ENCODE measurements at regions not wholly inside any gene's neighbourhood (a gene's known extent, or its start where the extent isn't known, plus 50 kb on each side); places are given as distances from the start of the nearest gene placed in this dataset.

GRCh38 chr4:138869631-138870030, 145.9 kb upstream of the NOCT start:
- no peak for TF ChIP-seq CTCF (IDR thresholded peaks at IDR 0.05; ENCODE audit: control extremely low read depth, extremely low read depth)
- H3K27ac ChIP-seq (ENCODE audit: low read depth in 1 of 2, low read length in 1 of 2): no peak overlapping the region
- ATAC-seq (ENCODE audit: insufficient read depth, low FRiP score): no peak
- no peaks in the 10 kb centered on the region for H3K27me3 ChIP-seq (ENCODE audit: control insufficient read depth in 3 of 3, insufficient read depth in 3 of 3, low read length in 2 of 3)
- no peak for DNase-seq
- no peaks in the 10 kb centered on the region for H3K9me3 ChIP-seq (ENCODE audit: control insufficient read depth in 4 of 4, insufficient read depth in 3 of 4, low read length in 3 of 4)
- peaks cover 0 to 12% (median 4%) of the 10 kb centered on the region in 5 donors for H3K4me1 ChIP-seq (ENCODE audit: control insufficient read depth in 5 of 5, insufficient read depth in 5 of 5, low read length in 5 of 5)
- no peak overlapping the region for H3K4me3 ChIP-seq
- H3K9ac ChIP-seq (ENCODE audit: insufficient read depth in 1 of 2, low read length in 2 of 2): no peak overlapping the region
- no peaks in the 10 kb centered on the region for H3K36me3 ChIP-seq (ENCODE audit: control insufficient read depth in 4 of 4, insufficient read depth in 4 of 4, low read length in 4 of 4)

- DNase-seq: peak in 1 of 3 donors; percentile 22
- peaks cover 0 to 12% (median 4%) of the 10 kb centered on the region in 5 donors for H3K4me1 ChIP-seq (ENCODE audit: control insufficient read depth in 5 of 5, insufficient read depth in 5 of 5, low read length in 5 of 5)
- H3K4me3 ChIP-seq: no peak overlapping the region
- TF ChIP-seq CTCF (IDR thresholded peaks at IDR 0.05; ENCODE audit: control extremely low read depth, extremely low read depth): no peak
- no peaks in the 10 kb centered on the region for H3K36me3 ChIP-seq (ENCODE audit: control insufficient read depth in 4 of 4, insufficient read depth in 4 of 4, low read length in 4 of 4)
- no peaks in the 10 kb centered on the region for H3K27me3 ChIP-seq (ENCODE audit: control insufficient read depth in 3 of 3, insufficient read depth in 3 of 3, low read length in 2 of 3)
- H3K27ac ChIP-seq (ENCODE audit: low read depth in 1 of 2, low read length in 1 of 2): no peak overlapping the region
- H3K9ac ChIP-seq (ENCODE audit: insufficient read depth in 1 of 2, low read length in 2 of 2): no peak overlapping the region
- WGBS, 2 donors: 53 to 71% methylated on average over 1 of the region's 1 CpG
- ATAC-seq (ENCODE audit: insufficient read depth, low FRiP score): no peak
- H3K9me3 ChIP-seq (ENCODE audit: control insufficient read depth in 4 of 4, insufficient read depth in 3 of 4, low read length in 3 of 4): no peaks in the 10 kb centered on the region
Observed at GRCh38 chr4:138869165-138869564, 146.4 kb upstream of the NOCT start.

GRCh38 chr4:138868562-138868961, 147.0 kb upstream of the NOCT start:
- 37 to 47% methylated on average over 3 of the region's 3 CpGs for WGBS, 2 donors
- peaks cover 0 to 12% (median 4%) of the 10 kb centered on the region in 5 donors for H3K4me1 ChIP-seq (ENCODE audit: control insufficient read depth in 5 of 5, insufficient read depth in 5 of 5, low read length in 5 of 5)
- TF ChIP-seq CTCF (IDR thresholded peaks at IDR 0.05; ENCODE audit: control extremely low read depth, extremely low read depth): no peak
- H3K27me3 ChIP-seq (ENCODE audit: control insufficient read depth in 3 of 3, insufficient read depth in 3 of 3, low read length in 2 of 3): no peaks in the 10 kb centered on the region
- no peak for ATAC-seq (ENCODE audit: insufficient read depth, low FRiP score)
- no peak for DNase-seq
- H3K36me3 ChIP-seq (ENCODE audit: control insufficient read depth in 4 of 4, insufficient read depth in 4 of 4, low read length in 4 of 4): no peaks in the 10 kb centered on the region
- no peak overlapping the region for H3K9ac ChIP-seq (ENCODE audit: insufficient read depth in 1 of 2, low read length in 2 of 2)
- H3K4me3 ChIP-seq: no peak overlapping the region
- H3K27ac ChIP-seq (ENCODE audit: low read depth in 1 of 2, low read length in 1 of 2): no peak overlapping the region
- H3K9me3 ChIP-seq (ENCODE audit: control insufficient read depth in 4 of 4, insufficient read depth in 3 of 4, low read length in 3 of 4): no peaks in the 10 kb centered on the region

- H3K27me3 ChIP-seq (ENCODE audit: control insufficient read depth in 3 of 3, insufficient read depth in 3 of 3, low read length in 2 of 3): no peaks in the 10 kb centered on the region
- no peak overlapping the region for H3K27ac ChIP-seq (ENCODE audit: low read depth in 1 of 2, low read length in 1 of 2)
- no peak overlapping the region for H3K9ac ChIP-seq (ENCODE audit: insufficient read depth in 1 of 2, low read length in 2 of 2)
- H3K4me3 ChIP-seq: no peak overlapping the region
- H3K36me3 ChIP-seq (ENCODE audit: control insufficient read depth in 4 of 4, insufficient read depth in 4 of 4, low read length in 4 of 4): no peaks in the 10 kb centered on the region
- no peak for TF ChIP-seq CTCF (IDR thresholded peaks at IDR 0.05; ENCODE audit: control extremely low read depth, extremely low read depth)
- peaks cover 0 to 12% (median 4%) of the 10 kb centered on the region in 5 donors for H3K4me1 ChIP-seq (ENCODE audit: control insufficient read depth in 5 of 5, insufficient read depth in 5 of 5, low read length in 5 of 5)
- 89 to 90% methylated on average over 6 of the region's 6 CpGs for WGBS, 2 donors
- no peaks in the 10 kb centered on the region for H3K9me3 ChIP-seq (ENCODE audit: control insufficient read depth in 4 of 4, insufficient read depth in 3 of 4, low read length in 3 of 4)
- DNase-seq (no peak), ATAC-seq (ENCODE audit: insufficient read depth, low FRiP score) (no peak)
Observed at GRCh38 chr4:138867404-138867803, 148.2 kb upstream of the NOCT start.
